HUES6 (cell line): ENCODE measurements at regions not wholly inside any gene's neighbourhood (a gene's known extent, or its start where the extent isn't known, plus 50 kb on each side); places are given as distances from the start of the nearest gene placed in this dataset.

ENCODE experiments used
- H3K27ac ChIP-seq: 2 replicates; pipeline ENCODE4 v1.7.0; 2013; ENCODE audit warnings: low read depth, mild to moderate bottlenecking, low read length, inconsistent platforms
- H3K27me3 ChIP-seq: 2 replicates; pipeline ENCODE4 v1.6.1; 2013; ENCODE audit warnings: low read length; ENCODE audit not compliant: control insufficient read depth, insufficient read depth
- H3K36me3 ChIP-seq: 2 replicates; pipeline ENCODE4 v1.6.1; 2013; ENCODE audit warnings: low read length; ENCODE audit not compliant: control insufficient read depth, insufficient read depth
- H3K4me1 ChIP-seq: 2 replicates; pipeline ENCODE4 v1.6.1; 2013; ENCODE audit warnings: low read length; ENCODE audit not compliant: control insufficient read depth, insufficient read depth
- H3K4me3 ChIP-seq: 2 replicates; pipeline ENCODE4 v1.5.1; 2013; ENCODE audit warnings: low read depth, low read length
- H3K9ac ChIP-seq: one replicate; pipeline ENCODE4 v1.6.1; 2013; ENCODE audit warnings: mild to moderate bottlenecking, low read length
- H3K9me3 ChIP-seq: 2 replicates; pipeline ENCODE4 v1.6.1; 2013; ENCODE audit warnings: low read depth, low read length; ENCODE audit not compliant: control insufficient read depth, insufficient read depth

GRCh38 chr16:64892835-64893785 is 228.8 kb downstream of the CDH11 start:
- Histone ChIP-seq H3K9ac (no peak overlapping the region), H3K9me3 (no peaks in the 10 kb centered on the region), H3K4me3 (no peak overlapping the region), H3K27me3 (no peaks in the 10 kb centered on the region; the same call in 1 of the 2 replicates), H3K27ac (no peak overlapping the region), H3K36me3 (no peaks in the 10 kb centered on the region), H3K4me1 (no peaks in the 10 kb centered on the region)

- no peak overlapping the region for H3K4me3 ChIP-seq
- H3K9me3 ChIP-seq, result no peaks in the 10 kb centered on the region
- H3K9ac ChIP-seq, result no peak overlapping the region
- H3K4me1 ChIP-seq, result no peaks in the 10 kb centered on the region
- H3K27ac ChIP-seq, result no peak overlapping the region
- no peaks in the 10 kb centered on the region; the same call in 1 of the 2 replicates for H3K27me3 ChIP-seq
- H3K36me3 ChIP-seq, result no peaks in the 10 kb centered on the region
Observed at GRCh38 chr16:64889446-64889845, 232.4 kb downstream of the CDH11 start.

GRCh38 chr16:64887651-64888050 is 234.2 kb downstream of the CDH11 start:
- no peaks in the 10 kb centered on the region for H3K27me3 ChIP-seq
- H3K27ac ChIP-seq, result no peak overlapping the region
- H3K9ac ChIP-seq, result no peak overlapping the region
- H3K36me3 ChIP-seq, result no peaks in the 10 kb centered on the region
- H3K4me1 ChIP-seq, result no peaks in the 10 kb centered on the region
- no peak overlapping the region for H3K4me3 ChIP-seq
- no peaks in the 10 kb centered on the region for H3K9me3 ChIP-seq

DNA sequence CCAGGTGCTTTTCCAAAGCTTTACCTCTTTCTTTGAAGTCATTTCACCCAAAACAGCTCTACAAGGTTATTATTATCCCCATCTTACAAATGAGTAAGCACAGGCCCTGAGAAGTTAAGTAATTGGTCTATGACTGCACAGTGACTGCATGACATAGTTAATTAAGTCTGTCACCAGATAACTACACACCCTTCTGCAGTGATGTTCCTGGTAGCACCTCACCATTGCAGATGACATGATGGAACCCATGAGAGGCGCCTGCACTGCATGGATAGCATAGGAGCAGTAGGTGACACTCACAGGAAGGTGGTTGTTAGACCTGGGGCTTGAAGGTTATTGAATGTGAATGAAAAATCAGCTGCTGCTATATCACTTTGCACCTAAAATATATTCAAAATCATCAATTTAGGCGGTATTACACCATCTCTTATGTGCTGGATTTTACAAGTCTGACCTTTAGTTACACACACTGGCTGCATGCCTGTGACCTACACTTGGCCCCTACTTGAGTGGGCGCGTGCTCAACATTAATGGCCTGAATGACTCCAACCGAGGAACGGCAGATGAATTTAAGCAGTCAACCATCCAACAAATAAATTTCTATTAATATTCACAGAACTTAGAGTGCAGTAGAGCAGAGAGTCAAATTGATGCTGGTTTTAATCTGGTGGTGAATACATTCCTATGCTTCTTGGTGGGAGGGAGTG is 239.6 kb downstream of the CDH11 start:
- Histone ChIP-seq H3K27me3 (no peaks in the 10 kb centered on the region), H3K4me3 (no peak overlapping the region), H3K9ac (no peak overlapping the region), H3K27ac (no peak overlapping the region), H3K9me3 (no peaks in the 10 kb centered on the region), H3K36me3 (no peaks in the 10 kb centered on the region), H3K4me1 (no peaks in the 10 kb centered on the region)

DNA sequence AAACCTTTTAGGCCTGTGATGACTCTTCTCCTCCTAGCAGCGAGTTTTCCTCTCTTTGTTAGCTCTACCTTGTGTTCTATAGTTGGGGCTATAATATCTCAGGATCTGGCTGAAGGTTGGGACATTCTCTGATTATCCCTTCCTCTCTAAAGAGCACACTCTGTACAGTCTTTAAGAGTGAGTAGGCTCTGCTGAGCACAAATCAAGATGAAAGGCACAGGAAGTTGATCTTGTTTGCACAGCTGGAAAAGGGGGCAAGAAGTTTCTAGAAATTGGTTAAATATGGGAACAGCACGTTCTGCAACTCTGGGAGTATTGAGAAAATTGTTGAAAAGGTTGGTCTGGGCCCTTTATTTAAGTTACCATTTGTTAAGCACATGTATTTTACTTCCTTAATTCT is 240.9 kb downstream of the CDH11 start:
- H3K9me3 ChIP-seq, result no peaks in the 10 kb centered on the region
- H3K27me3 ChIP-seq, result no peaks in the 10 kb centered on the region
- H3K27ac ChIP-seq, result no peak overlapping the region
- no peak overlapping the region for H3K9ac ChIP-seq
- H3K4me1 ChIP-seq, result no peaks in the 10 kb centered on the region
- no peaks in the 10 kb centered on the region for H3K36me3 ChIP-seq
- H3K4me3 ChIP-seq, result no peak overlapping the region

DNA sequence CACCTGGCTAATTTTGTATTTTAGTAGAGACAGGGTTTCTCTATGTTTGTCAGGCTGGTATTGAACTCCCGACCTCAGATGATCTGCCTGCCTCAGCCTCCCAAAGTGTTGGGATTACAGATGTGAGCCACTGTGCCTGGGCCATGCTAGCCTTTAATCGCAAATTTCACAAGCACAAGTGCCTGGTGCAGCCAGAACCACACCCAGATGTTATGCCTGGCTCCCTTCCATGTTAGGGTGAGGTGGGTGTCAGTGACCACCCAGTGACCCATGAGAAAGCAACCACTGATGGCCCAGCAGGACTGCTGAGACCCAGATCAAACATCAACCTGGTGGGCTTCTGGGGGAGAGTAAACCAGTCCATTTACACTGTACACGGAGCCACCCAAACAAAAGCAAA is 241.9 kb downstream of the CDH11 start:
- H3K27me3 ChIP-seq, result no peaks in the 10 kb centered on the region
- H3K9me3 ChIP-seq, result no peaks in the 10 kb centered on the region
- H3K4me3 ChIP-seq, result no peak overlapping the region
- H3K4me1 ChIP-seq, result no peaks in the 10 kb centered on the region
- H3K27ac ChIP-seq, result no peak overlapping the region
- no peak overlapping the region for H3K9ac ChIP-seq
- no peaks in the 10 kb centered on the region for H3K36me3 ChIP-seq

DNA sequence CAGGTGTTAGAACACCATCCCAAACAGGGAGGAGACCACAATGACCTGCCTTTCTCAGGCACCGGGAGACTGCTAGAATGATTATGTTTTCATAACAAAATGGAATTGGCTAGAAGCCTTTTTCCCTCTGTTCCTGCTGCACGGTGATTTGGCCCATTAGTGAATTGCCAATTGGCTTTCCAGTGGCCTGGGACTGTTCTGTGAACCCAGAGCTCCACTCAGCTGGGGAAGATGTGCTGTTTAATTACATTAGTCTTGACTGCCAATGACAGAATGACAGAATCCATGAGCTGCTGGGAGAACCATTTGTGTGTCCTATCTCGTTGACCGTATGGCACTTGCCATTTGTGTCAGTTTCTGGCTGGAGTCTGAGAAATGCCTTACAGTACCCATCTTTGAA is 242.9 kb downstream of the CDH11 start:
- no peak overlapping the region for H3K27ac ChIP-seq
- no peaks in the 10 kb centered on the region for H3K27me3 ChIP-seq
- no peak overlapping the region for H3K9ac ChIP-seq
- no peaks in the 10 kb centered on the region for H3K9me3 ChIP-seq
- no peaks in the 10 kb centered on the region for H3K4me1 ChIP-seq
- H3K4me3 ChIP-seq, result no peak overlapping the region
- no peaks in the 10 kb centered on the region for H3K36me3 ChIP-seq

DNA sequence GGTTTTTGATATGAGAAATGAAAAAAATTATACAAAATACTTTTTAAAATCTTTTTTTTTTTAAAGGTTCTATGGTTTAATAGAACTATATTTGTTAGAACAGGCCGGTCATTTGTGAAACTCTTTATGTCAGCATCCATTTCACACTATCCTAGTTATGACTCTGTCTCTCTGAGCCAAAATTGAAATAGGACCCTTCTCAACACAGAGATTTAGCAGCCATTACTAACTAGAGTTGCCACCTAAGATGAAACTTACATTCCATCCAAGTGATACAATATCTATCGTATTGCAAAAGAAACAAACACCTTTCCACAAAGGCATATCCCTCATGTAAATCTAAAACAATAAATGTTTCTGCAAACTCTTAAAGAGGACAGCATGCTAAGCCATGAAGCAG is 249.8 kb downstream of the CDH11 start:
- Histone ChIP-seq H3K4me3 (no peak overlapping the region), H3K4me1 (no peaks in the 10 kb centered on the region), H3K9me3 (no peaks in the 10 kb centered on the region), H3K27ac (no peak overlapping the region), H3K9ac (no peak overlapping the region), H3K27me3 (no peaks in the 10 kb centered on the region; the same call in 1 of the 2 replicates), H3K36me3 (no peaks in the 10 kb centered on the region)

GRCh38 chr16:64870859-64871258 is 251.0 kb downstream of the CDH11 start:
- H3K9me3 ChIP-seq, result no peaks in the 10 kb centered on the region
- H3K9ac ChIP-seq, result no peak overlapping the region
- H3K4me1 ChIP-seq, result no peaks in the 10 kb centered on the region
- no peak overlapping the region for H3K27ac ChIP-seq
- H3K4me3 ChIP-seq, result no peak overlapping the region
- H3K36me3 ChIP-seq, result no peaks in the 10 kb centered on the region
- H3K27me3 ChIP-seq, result no peaks in the 10 kb centered on the region; the same call in 1 of the 2 replicates

- Histone ChIP-seq H3K9ac (no peak overlapping the region), H3K27me3 (no peaks in the 10 kb centered on the region; the same call in 1 of the 2 replicates), H3K4me3 (no peak overlapping the region)
Observed at GRCh38 chr16:64869781-64870180, 252.1 kb downstream of the CDH11 start.

GRCh38 chr16:64866021-64866420 is 255.8 kb downstream of the CDH11 start:
- Histone ChIP-seq H3K4me1 (no peaks in the 10 kb centered on the region), H3K9ac (no peak overlapping the region), H3K27me3 (no peaks in the 10 kb centered on the region; the same call in 1 of the 2 replicates), H3K27ac (no peak overlapping the region), H3K9me3 (no peaks in the 10 kb centered on the region), H3K36me3 (no peaks in the 10 kb centered on the region), H3K4me3 (no peak overlapping the region)

More at GRCh38 chr16:64869781-64870180, 252.1 kb downstream of the CDH11 start:
- Histone ChIP-seq H3K9me3 (no peaks in the 10 kb centered on the region), H3K27ac (no peak overlapping the region), H3K36me3 (no peaks in the 10 kb centered on the region), H3K4me1 (no peaks in the 10 kb centered on the region)
